Ishikawa (cell line): ENCODE measurements at regions not wholly inside any gene's neighbourhood (a gene's known extent, or its start where the extent isn't known, plus 50 kb on each side); places are given as distances from the start of the nearest gene placed in this dataset.

Experiments
- CEBPB ChIP-seq: IDR thresholded peaks from 2 replicates; pipeline ENCODE4 v1.6.1; 2012
- CREB1 ChIP-seq: IDR thresholded peaks from 2 replicates; pipeline ENCODE4 v1.6.1; 2012; ENCODE audit warnings: low read depth
- EGR1 ChIP-seq: IDR thresholded peaks from 2 replicates; pipeline ENCODE4 v1.6.1; 2012
- EP300 ChIP-seq: IDR thresholded peaks from 2 replicates; pipeline ENCODE4 v1.6.1; 2012; ENCODE audit warnings: borderline replicate concordance
- FOXM1 ChIP-seq: IDR thresholded peaks from 2 replicates; pipeline ENCODE4 v1.6.1; 2012; ENCODE audit warnings: low read depth, borderline replicate concordance
- NFIC ChIP-seq: IDR thresholded peaks from 2 replicates; pipeline ENCODE4 v1.6.1; 2012
- RAD21 ChIP-seq: IDR thresholded peaks from 2 replicates; pipeline ENCODE4 v1.6.1; 2012; ENCODE audit warnings: low read depth
- REST ChIP-seq: IDR thresholded peaks from 2 replicates; pipeline ENCODE4 v1.6.1; 2012; ENCODE audit warnings: low read depth, mild to moderate bottlenecking
- TAF1 ChIP-seq: IDR thresholded peaks from 2 replicates; pipeline ENCODE4 v1.6.1; 2012; ENCODE audit warnings: low read depth, mild to moderate bottlenecking
- TCF12 ChIP-seq: IDR thresholded peaks from 2 replicates; pipeline ENCODE4 v1.6.1; 2012; ENCODE audit warnings: low read depth
- TEAD4 ChIP-seq: IDR thresholded peaks from 2 replicates; pipeline ENCODE4 v1.6.1; 2012
- USF1 ChIP-seq: IDR thresholded peaks from 2 replicates; pipeline ENCODE4 v1.6.1; 2012
- YY1 ChIP-seq: IDR thresholded peaks from 2 replicates; pipeline ENCODE4 v1.6.1; 2012; ENCODE audit warnings: low read depth
- ZBTB7A ChIP-seq: IDR thresholded peaks from 2 replicates; pipeline ENCODE4 v1.6.1; 2012; ENCODE audit warnings: low read depth
- TF ChIP-seq, protein P1 (sequence below): IDR thresholded peaks from 2 replicates; pipeline ENCODE4 v1.6.1; 2012

DNA sequence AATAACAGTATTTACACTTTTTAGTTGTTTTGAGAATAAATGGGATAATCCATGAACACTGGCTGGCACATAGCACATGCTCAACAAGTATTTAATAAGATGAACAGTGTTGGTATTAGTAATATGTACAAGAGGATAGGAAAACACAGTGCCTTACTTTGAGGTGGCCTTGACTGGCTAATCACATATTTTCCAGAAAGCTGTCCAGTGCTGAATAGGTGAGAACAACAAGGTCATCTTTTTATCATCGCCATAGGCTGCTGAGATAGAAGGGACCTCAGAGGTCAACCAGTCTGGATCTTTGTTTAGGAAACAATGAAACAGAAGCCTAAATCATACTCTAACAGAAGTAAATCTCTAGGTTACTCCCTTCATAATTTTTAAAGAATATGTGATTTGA lies 89.7 kb upstream of the BCL9 start:
- peak; percentile 62; the same call in 1 of the 2 replicates for TF ChIP-seq REST
- TF ChIP-seq CEBPB: no peak

DNA sequence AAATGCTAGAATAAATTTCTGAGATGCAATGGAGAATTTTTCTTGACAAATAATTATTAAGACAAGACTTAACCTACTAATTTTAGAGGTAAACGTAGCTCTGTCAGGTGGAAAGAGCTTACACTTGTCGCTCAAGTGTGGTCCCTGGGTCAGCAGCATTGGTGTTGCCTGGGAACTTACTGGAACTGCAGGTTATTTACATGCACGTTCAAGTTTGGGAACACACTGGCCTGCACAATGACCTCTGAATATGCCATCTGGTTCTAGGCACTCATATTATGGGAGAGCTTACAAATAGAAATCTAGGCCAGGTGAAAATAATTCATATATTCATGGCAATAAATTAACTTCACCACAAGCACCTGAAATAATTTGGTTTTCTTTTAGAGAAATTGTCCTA lies 88.5 kb upstream of the BCL9 start:
- no peak for TF ChIP-seq YY1
- TF ChIP-seq FOXM1: no peak
- TF ChIP-seq ZBTB7A: no peak
- no peak for TF ChIP-seq NFIC
- TF ChIP-seq TCF12: no peak
- TF ChIP-seq TAF1: no peak
- TF ChIP-seq, protein P1, sequence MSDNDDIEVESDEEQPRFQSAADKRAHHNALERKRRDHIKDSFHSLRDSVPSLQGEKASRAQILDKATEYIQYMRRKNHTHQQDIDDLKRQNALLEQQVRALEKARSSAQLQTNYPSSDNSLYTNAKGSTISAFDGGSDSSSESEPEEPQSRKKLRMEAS: no peak
- no peak for TF ChIP-seq EGR1
- no peak for TF ChIP-seq CEBPB
- TF ChIP-seq EP300: no peak
- TF ChIP-seq CREB1: no peak
- no peak for TF ChIP-seq RAD21
- TF ChIP-seq TEAD4: no peak
- no peak for TF ChIP-seq REST
- no peak for TF ChIP-seq USF1

DNA sequence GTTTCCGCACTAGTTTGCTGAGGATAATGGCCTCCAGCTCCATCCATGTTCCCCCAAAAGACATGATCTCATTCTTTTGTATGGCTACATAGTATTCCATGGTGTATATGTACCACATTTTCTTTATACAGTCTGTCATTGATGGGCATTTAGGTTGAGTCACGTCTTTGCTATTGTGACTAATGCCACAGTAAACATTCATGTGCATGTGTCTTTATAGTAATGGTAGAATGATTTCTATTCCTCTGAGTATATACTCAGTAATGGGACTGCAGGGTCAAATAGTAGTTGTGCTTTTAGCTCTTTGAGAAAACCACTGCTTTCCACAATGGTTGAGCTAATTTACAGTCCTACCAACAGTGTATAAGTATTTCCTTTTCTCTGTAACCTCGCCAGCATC lies 78.3 kb upstream of the BCL9 start:
- TF ChIP-seq REST (no peak), EP300 (no peak), NFIC (no peak), YY1 (no peak), TAF1 (no peak), CEBPB (no peak), RAD21 (no peak), TEAD4 (no peak), TCF12 (no peak), EGR1 (no peak)

GRCh38 chr1:147466543-147466942 lies 74.8 kb upstream of the BCL9 start:
- no peak for TF ChIP-seq FOXM1
- no peak for TF ChIP-seq NFIC
- TF ChIP-seq EGR1: no peak
- no peak for TF ChIP-seq ZBTB7A
- TF ChIP-seq REST: no peak
- TF ChIP-seq TAF1: no peak
- TF ChIP-seq, protein P1: no peak
- no peak for TF ChIP-seq EP300
- TF ChIP-seq USF1: no peak
- no peak for TF ChIP-seq TEAD4
- no peak for TF ChIP-seq RAD21
- TF ChIP-seq CREB1: no peak
- TF ChIP-seq TCF12: no peak
- no peak for TF ChIP-seq YY1
- no peak for TF ChIP-seq CEBPB
